HUES6 (cell line): ENCODE measurements at regions not wholly inside any gene's neighbourhood (a gene's known extent, or its start where the extent isn't known, plus 50 kb on each side); places are given as distances from the start of the nearest gene placed in this dataset.

Source experiments
- H3K27ac ChIP-seq: 2 replicates; pipeline ENCODE4 v1.7.0; 2013; ENCODE audit warnings: low read depth, mild to moderate bottlenecking, low read length, inconsistent platforms
- H3K27me3 ChIP-seq: 2 replicates; pipeline ENCODE4 v1.6.1; 2013; ENCODE audit warnings: low read length; ENCODE audit not compliant: control insufficient read depth, insufficient read depth
- H3K36me3 ChIP-seq: 2 replicates; pipeline ENCODE4 v1.6.1; 2013; ENCODE audit warnings: low read length; ENCODE audit not compliant: control insufficient read depth, insufficient read depth
- H3K4me1 ChIP-seq: 2 replicates; pipeline ENCODE4 v1.6.1; 2013; ENCODE audit warnings: low read length; ENCODE audit not compliant: control insufficient read depth, insufficient read depth
- H3K4me3 ChIP-seq: 2 replicates; pipeline ENCODE4 v1.5.1; 2013; ENCODE audit warnings: low read depth, low read length
- H3K9ac ChIP-seq: one replicate; pipeline ENCODE4 v1.6.1; 2013; ENCODE audit warnings: mild to moderate bottlenecking, low read length
- H3K9me3 ChIP-seq: 2 replicates; pipeline ENCODE4 v1.6.1; 2013; ENCODE audit warnings: low read depth, low read length; ENCODE audit not compliant: control insufficient read depth, insufficient read depth

GRCh38 chr7:54060643-54061042 is 481.5 kb upstream of the VSTM2A start:
- H3K27me3 ChIP-seq, result no peaks in the 10 kb centered on the region
- no peak overlapping the region for H3K9ac ChIP-seq
- H3K36me3 ChIP-seq, result no peaks in the 10 kb centered on the region
- no peaks in the 10 kb centered on the region for H3K9me3 ChIP-seq
- H3K4me3 ChIP-seq, result no peak overlapping the region
- H3K4me1 ChIP-seq, result no peaks in the 10 kb centered on the region
- H3K27ac ChIP-seq, result no peak overlapping the region

DNA sequence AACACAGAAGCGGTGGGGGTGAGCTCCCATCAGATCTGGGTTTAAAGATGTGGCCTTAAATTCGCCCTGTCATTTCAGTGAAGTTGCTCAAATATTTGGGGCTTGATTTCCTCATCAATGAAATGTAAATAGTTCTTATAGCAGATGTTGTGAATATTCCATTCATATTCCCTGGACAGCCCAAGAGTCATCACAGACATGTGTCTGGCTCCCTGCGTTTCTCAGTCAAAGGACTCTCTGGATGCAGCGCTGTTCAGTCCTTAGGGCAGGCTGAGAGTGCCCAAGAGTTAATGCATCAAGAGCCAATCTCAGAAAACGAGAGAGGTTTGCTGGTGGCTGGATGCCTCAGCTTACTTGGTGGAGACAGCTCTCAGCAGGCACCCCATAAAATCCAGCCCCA is 475.5 kb upstream of the VSTM2A start:
- no peak overlapping the region for H3K9ac ChIP-seq
- no peaks in the 10 kb centered on the region for H3K27me3 ChIP-seq
- no peaks in the 10 kb centered on the region for H3K4me1 ChIP-seq
- H3K27ac ChIP-seq, result no peak overlapping the region
- H3K4me3 ChIP-seq, result no peak overlapping the region
- H3K36me3 ChIP-seq, result no peaks in the 10 kb centered on the region
- no peaks in the 10 kb centered on the region for H3K9me3 ChIP-seq

DNA sequence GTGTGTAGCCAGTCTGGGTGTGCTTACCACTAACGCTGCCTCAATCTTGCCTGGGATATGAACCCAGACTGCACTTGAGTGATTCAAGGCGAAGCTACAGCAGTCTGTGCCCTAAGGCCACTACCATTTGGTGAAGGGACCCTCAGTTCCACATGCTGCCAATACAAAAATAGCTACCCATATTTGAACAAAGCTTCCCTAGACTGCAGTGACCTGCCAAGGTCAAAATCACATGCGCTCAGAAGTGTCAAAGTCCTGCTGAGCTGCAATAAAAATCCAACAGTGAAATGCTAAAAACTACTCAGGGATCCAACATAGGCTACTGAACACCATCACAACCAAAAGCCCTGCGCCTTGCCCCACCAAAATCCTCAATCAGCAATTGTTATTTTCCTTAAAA is 472.3 kb upstream of the VSTM2A start:
- Histone ChIP-seq H3K4me3 (no peak overlapping the region), H3K27ac (no peak overlapping the region), H3K27me3 (no peaks in the 10 kb centered on the region), H3K9me3 (no peaks in the 10 kb centered on the region), H3K4me1 (no peaks in the 10 kb centered on the region), H3K36me3 (no peaks in the 10 kb centered on the region), H3K9ac (no peak overlapping the region)

DNA sequence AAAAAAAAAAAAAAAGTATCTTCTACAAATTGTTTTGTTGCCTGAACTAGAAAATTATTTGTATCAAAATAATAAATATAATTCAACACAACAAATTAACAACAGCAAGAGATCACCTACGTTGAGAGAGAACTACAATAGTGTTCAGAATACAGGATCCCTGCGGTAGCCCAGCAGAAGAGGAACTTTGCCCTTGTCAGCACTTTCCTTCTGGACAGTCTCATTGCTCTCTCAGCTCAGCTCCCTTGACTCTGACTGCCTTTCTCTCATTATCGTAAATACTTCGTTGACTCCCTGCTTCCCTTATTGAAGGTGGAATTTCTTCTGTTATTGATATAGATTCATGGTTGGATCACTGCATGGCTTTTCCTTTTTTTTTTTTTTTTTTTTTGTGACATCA is 469.5 kb upstream of the VSTM2A start:
- Histone ChIP-seq H3K27ac (no peak overlapping the region), H3K4me1 (no peaks in the 10 kb centered on the region), H3K9me3 (no peaks in the 10 kb centered on the region), H3K4me3 (no peak overlapping the region), H3K27me3 (no peaks in the 10 kb centered on the region), H3K36me3 (no peaks in the 10 kb centered on the region), H3K9ac (no peak overlapping the region)

DNA sequence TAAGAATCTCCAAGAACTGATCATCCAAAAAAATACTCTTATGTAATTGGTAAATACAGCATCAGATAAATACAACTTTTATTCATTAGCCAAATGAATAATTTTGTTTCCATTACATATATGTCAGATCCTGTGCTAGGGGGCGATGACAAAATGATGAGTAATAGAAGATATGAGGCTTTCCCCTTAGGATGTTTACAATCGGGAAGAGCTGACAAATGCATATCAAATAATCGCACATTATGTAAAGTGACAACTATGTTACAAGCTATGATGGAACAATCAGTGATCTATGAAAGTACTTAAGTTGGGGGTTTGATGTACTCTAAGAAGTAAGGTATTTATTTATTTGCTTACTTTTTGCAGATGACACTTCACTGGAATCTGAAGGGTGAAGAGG is 465.6 kb upstream of the VSTM2A start:
- Histone ChIP-seq H3K27ac (no peak overlapping the region), H3K4me1 (no peaks in the 10 kb centered on the region), H3K27me3 (no peaks in the 10 kb centered on the region), H3K36me3 (no peaks in the 10 kb centered on the region), H3K9ac (no peak overlapping the region), H3K4me3 (no peak overlapping the region), H3K9me3 (no peaks in the 10 kb centered on the region)

DNA sequence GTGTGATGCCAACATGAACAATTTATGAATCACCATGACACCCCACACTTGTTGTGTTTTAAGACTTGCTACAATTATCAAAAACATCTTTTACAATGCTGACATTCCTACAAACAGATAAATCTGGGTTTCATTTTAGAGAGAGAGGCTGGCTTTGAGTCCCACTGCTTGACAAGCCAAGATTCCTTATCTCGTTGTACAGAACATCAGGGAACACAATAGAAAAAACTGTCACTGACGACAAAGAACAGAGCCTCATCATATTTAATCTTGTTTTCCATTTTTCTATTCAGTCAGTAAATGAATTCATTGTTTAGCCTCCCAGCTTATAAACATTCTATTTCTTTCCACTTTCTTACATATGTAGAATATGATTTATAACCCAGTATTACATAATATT is 461.6 kb upstream of the VSTM2A start:
- H3K27me3 ChIP-seq, result no peaks in the 10 kb centered on the region
- H3K4me3 ChIP-seq, result no peak overlapping the region
- no peaks in the 10 kb centered on the region for H3K9me3 ChIP-seq
- no peak overlapping the region for H3K27ac ChIP-seq
- no peaks in the 10 kb centered on the region for H3K36me3 ChIP-seq
- no peak overlapping the region for H3K9ac ChIP-seq
- H3K4me1 ChIP-seq, result no peaks in the 10 kb centered on the region

DNA sequence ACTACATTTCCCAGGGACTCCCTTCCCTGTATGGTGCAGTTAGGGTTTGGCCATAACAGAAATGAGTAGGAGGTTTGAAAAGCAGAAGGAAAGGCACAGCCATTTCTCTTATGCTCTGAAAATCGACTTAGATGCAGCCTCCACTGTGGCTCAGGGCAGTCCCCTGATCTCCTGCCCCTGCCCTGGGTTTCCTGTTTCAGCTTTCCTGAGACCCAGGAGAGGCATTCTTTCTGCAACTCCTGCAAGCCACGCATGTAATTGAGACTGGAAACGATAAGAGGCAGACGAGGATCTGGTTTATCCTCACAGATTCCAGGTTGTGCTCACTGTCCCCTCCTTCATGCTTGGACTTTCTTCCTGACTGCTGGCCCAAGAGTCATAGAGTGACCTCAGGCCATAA is 461.2 kb upstream of the VSTM2A start:
- H3K9me3 ChIP-seq, result no peaks in the 10 kb centered on the region

GRCh38 chr7:54084340-54084739 is 457.8 kb upstream of the VSTM2A start:
- H3K27ac ChIP-seq, result no peak overlapping the region
- no peaks in the 10 kb centered on the region for H3K4me1 ChIP-seq
- H3K36me3 ChIP-seq, result no peaks in the 10 kb centered on the region
- no peak overlapping the region for H3K4me3 ChIP-seq
- no peaks in the 10 kb centered on the region for H3K27me3 ChIP-seq
- H3K9me3 ChIP-seq, result no peaks in the 10 kb centered on the region
- H3K9ac ChIP-seq, result no peak overlapping the region

More for the DNA sequence above, 461.2 kb upstream of the VSTM2A start:
- Histone ChIP-seq H3K4me3 (no peak overlapping the region), H3K36me3 (no peaks in the 10 kb centered on the region), H3K9ac (no peak overlapping the region), H3K27me3 (no peaks in the 10 kb centered on the region), H3K27ac (no peak overlapping the region), H3K4me1 (no peaks in the 10 kb centered on the region)

- H3K36me3 ChIP-seq, result no peaks in the 10 kb centered on the region
- no peaks in the 10 kb centered on the region for H3K9me3 ChIP-seq
- no peak overlapping the region for H3K27ac ChIP-seq
- H3K4me3 ChIP-seq, result no peak overlapping the region
- H3K4me1 ChIP-seq, result no peaks in the 10 kb centered on the region
- H3K27me3 ChIP-seq, result no peaks in the 10 kb centered on the region
- no peak overlapping the region for H3K9ac ChIP-seq
These were observed 451.4 kb upstream of the VSTM2A start for GRCh38 chr7:54090652-54091213.

DNA sequence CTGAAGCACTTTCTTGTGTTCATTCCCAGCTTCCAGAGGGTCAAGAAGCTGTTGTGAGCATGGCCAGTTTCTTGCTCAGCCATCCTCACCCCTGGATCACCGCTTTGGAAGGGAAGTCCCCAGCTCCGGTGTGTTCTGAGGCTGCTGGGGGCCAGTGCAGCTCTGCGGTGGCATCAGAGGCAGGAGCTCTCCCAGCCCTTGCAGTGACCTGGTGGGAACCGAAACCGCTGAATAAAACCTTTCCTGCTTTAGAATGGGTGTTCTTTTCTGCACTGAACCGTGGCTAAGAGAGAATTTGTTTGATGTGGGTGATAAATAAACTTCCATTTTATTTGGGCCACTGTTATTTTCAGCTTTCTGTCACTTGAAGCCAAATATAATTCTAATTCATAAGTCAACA is 450.9 kb upstream of the VSTM2A start:
- H3K27me3 ChIP-seq, result no peaks in the 10 kb centered on the region
- no peak overlapping the region for H3K9ac ChIP-seq
- H3K4me1 ChIP-seq, result no peaks in the 10 kb centered on the region; the same call in 1 of the 2 replicates
- 0 out of 2 replicates have a peak overlapping the region, but pooled peaks have one; percentile 26 for H3K27ac ChIP-seq
- H3K9me3 ChIP-seq, result no peaks in the 10 kb centered on the region
- H3K36me3 ChIP-seq, result no peaks in the 10 kb centered on the region
- H3K4me3 ChIP-seq, result no peak overlapping the region

DNA sequence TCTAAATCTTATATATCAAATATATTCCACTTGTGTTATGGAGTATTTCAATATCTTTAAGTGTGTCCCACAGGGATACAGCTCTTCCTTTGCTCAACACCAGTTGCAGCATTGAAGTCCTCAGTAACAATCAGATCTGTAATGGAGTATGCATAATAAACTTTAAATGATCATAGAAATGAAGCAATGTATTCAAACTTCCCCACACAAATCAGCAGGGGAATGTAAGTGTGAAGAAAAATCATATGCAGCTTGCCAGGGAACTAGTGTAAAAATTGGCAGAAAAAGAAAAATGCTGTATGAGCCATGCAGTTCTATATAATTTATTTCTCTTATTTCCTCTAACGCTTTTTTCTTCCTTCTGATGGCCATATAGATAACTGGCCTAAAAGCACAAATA is 444.3 kb upstream of the VSTM2A start:
- H3K27me3 ChIP-seq, result no peaks in the 10 kb centered on the region
- no peaks in the 10 kb centered on the region for H3K36me3 ChIP-seq
- H3K4me3 ChIP-seq, result no peak overlapping the region
- no peaks in the 10 kb centered on the region for H3K9me3 ChIP-seq
- no peaks in the 10 kb centered on the region; the same call in 1 of the 2 replicates for H3K4me1 ChIP-seq
- H3K9ac ChIP-seq, result no peak overlapping the region
- no peak overlapping the region for H3K27ac ChIP-seq

DNA sequence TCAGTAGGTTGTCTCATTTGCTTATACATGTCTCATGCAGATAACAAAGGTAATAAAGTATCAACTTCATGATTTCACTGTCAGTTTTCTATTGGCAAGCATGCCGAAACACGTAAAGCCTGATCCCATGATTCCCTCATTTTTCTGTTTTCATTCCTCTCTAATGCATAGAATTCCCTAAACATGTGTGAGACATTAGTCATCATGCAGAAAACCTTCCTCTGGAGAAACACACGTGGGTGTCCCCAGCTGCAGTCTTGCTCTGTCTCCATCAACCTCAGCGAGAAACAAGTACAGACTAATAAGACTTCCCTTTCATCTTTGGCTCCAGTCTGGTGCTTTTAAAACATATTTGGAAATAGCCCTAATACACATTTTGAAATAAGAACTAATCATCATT is 432.7 kb upstream of the VSTM2A start:
- H3K27ac ChIP-seq, result no peak overlapping the region
- peaks cover 5% of the 10 kb centered on the region; the same call in 1 of the 2 replicates for H3K4me1 ChIP-seq
- no peaks in the 10 kb centered on the region for H3K27me3 ChIP-seq
- H3K36me3 ChIP-seq, result no peaks in the 10 kb centered on the region
- H3K9ac ChIP-seq, result no peak overlapping the region
- no peak overlapping the region for H3K4me3 ChIP-seq
- H3K9me3 ChIP-seq, result no peaks in the 10 kb centered on the region
